CD14-positive monocyte (primary cell): ENCODE measurements at regions not wholly inside any gene's neighbourhood (a gene's known extent, or its start where the extent isn't known, plus 50 kb on each side); places are given as distances from the start of the nearest gene placed in this dataset.

Experiments used
- DNase-seq, 3 donors: peaks; one replicate each; pipeline ENCODE4 v3.0.0-alpha.2; 2011 to 2022
- H2AFZ ChIP-seq: 2 replicates; pipeline ENCODE4 v1.6.0; 2012; ENCODE audit warnings: mild to moderate bottlenecking, low read depth, low read length, inconsistent platforms; ENCODE audit not compliant: insufficient read depth, poor library complexity, severe bottlenecking
- H3K27ac ChIP-seq, 2 donors: 1 replicate in 1 of 2; 2 replicates in 1 of 2; pipeline ENCODE4 v1.5.1; 2012 to 2013; ENCODE audit warnings: low read length in 2 of 2, control low read depth in 1 of 2, inconsistent platforms in 1 of 2, low read depth in 1 of 2, mild to moderate bottlenecking in 1 of 2
- H3K27me3 ChIP-seq, 2 donors: one replicate each; pipeline versions ENCODE4 v1.6.0 to v1.6.1; 2011 to 2013; ENCODE audit warnings: low read length in 2 of 2; ENCODE audit not compliant: control insufficient read depth in 2 of 2, insufficient read depth in 2 of 2
- H3K36me3 ChIP-seq, 2 donors: replicated peaks in 1 of 2; 1 replicate in 1 of 2; 2 replicates in 1 of 2; pipeline versions ENCODE4 v1.5.1 to v1.6.1; 2012 to 2013; ENCODE audit warnings: low read length in 2 of 2, control low read depth in 1 of 2, inconsistent platforms in 1 of 2, mild to moderate bottlenecking in 1 of 2; ENCODE audit not compliant: insufficient read depth in 2 of 2, control insufficient read depth in 1 of 2
- H3K4me1 ChIP-seq, 2 donors: 1 replicate in 1 of 2; 2 replicates in 1 of 2; pipeline versions ENCODE4 v1.5.1 to v1.6.1; 2012 to 2013; ENCODE audit warnings: low read length in 2 of 2, control low read depth in 1 of 2, inconsistent platforms in 1 of 2, mild to moderate bottlenecking in 1 of 2, moderate library complexity in 1 of 2; ENCODE audit not compliant: insufficient read depth in 2 of 2, control insufficient read depth in 1 of 2
- H3K4me2 ChIP-seq: replicated peaks from 2 replicates; pipeline ENCODE3; 2012; ENCODE audit warnings: low read length, moderate library complexity, mild to moderate bottlenecking; ENCODE audit not compliant: poor library complexity, severe bottlenecking; ENCODE audit errors: extremely low read depth
- H3K4me3 ChIP-seq, 3 experiments: fragments of 200-600 bp in 1 of 3; sonication (generic) in 1 of 3; replicated peaks in 1 of 3; 1 replicate in 2 of 3; 2 replicates in 1 of 3; pipeline ENCODE4 v1.5.1; 2011 to 2013; ENCODE audit warnings: low read length in 3 of 3, mild to moderate bottlenecking in 3 of 3, control low read depth in 2 of 3, low read depth in 2 of 3, inconsistent platforms in 1 of 3, moderate library complexity in 1 of 3
- H3K79me2 ChIP-seq: 2 replicates; pipeline ENCODE4 v1.6.0; 2012; ENCODE audit warnings: mild to moderate bottlenecking, control low read depth, inconsistent platforms, low read length, moderate library complexity; ENCODE audit not compliant: insufficient read depth
- H3K9ac ChIP-seq: 2 replicates; pipeline ENCODE4 v1.6.0; 2017; ENCODE audit warnings: low read length, mild to moderate bottlenecking; ENCODE audit not compliant: insufficient read depth, poor library complexity, severe bottlenecking
- H3K9me3 ChIP-seq, 2 donors: replicated peaks in 1 of 2; 1 replicate in 1 of 2; 2 replicates in 1 of 2; pipeline versions ENCODE4 v1.5.1 to v1.6.1; 2012 to 2013; ENCODE audit warnings: low read length in 2 of 2, control low read depth in 1 of 2; ENCODE audit not compliant: control insufficient read depth in 1 of 2, insufficient read depth in 1 of 2
- H4K20me1 ChIP-seq: 2 replicates; pipeline ENCODE4 v1.6.0; 2012; ENCODE audit warnings: mild to moderate bottlenecking, low read length, control low read depth, moderate library complexity; ENCODE audit not compliant: insufficient read depth
- H3K27ac Mint-ChIP-seq, 7 donors: one replicate each; pipeline ENCODE4 v1.8.0; 2020; ENCODE audit warnings: mild to moderate bottlenecking in 7 of 7, mixed read lengths in 7 of 7, moderate library complexity in 6 of 7, inconsistent platforms in 2 of 7
- H3K27me3 Mint-ChIP-seq, 3 donors: one replicate each; pipeline ENCODE4 v1.8.0; 2021 to 2022; ENCODE audit warnings: low read depth in 3 of 3, mild to moderate bottlenecking in 3 of 3, mixed read lengths in 3 of 3, moderate library complexity in 3 of 3, inconsistent platforms in 1 of 3
- H3K36me3 Mint-ChIP-seq, 2 donors: one replicate each; pipeline ENCODE4 v1.8.0; 2020; ENCODE audit warnings: mixed read lengths in 2 of 2, inconsistent platforms in 1 of 2, mild to moderate bottlenecking in 1 of 2
- H3K4me1 Mint-ChIP-seq: one replicate; pipeline ENCODE4 v1.8.0; 2020; ENCODE audit warnings: mild to moderate bottlenecking, mixed read lengths
- H3K4me3 Mint-ChIP-seq, 2 donors: one replicate each; pipeline ENCODE4 v1.8.0; 2020; ENCODE audit warnings: mild to moderate bottlenecking in 2 of 2, mixed read lengths in 2 of 2, moderate library complexity in 1 of 2
- H3K9me3 Mint-ChIP-seq, 7 donors: one replicate each; pipeline ENCODE4 v1.8.0; 2020 to 2022; ENCODE audit warnings: mixed read lengths in 7 of 7, mild to moderate bottlenecking in 6 of 7, moderate library complexity in 6 of 7, inconsistent platforms in 2 of 7
- WGBS: methylation state at CpG from one replicate; pipeline ENCODE4 v1.1.5; 2013; ENCODE audit warnings: missing lambda C conversion rate; ENCODE audit not compliant: insufficient coverage; 5-methylcytosine and 5-hydroxymethylcytosine counted together
- intact Hi-C, 2 donors: fragments of 100-400 bp; cut with micrococcal nuclease; formaldehyde crosslinking; loops; one replicate each; pipeline versions ENCODE4 v1.15.0 to v1.15.1; 2023
- TF ChIP-seq, protein P1 (sequence below): fragments of 200-600 bp; IDR thresholded peaks from one replicate; pipeline ENCODE4 v1.8.0; 2022; ENCODE audit warnings: antibody characterized with exemption, mild to moderate bottlenecking

DNA sequence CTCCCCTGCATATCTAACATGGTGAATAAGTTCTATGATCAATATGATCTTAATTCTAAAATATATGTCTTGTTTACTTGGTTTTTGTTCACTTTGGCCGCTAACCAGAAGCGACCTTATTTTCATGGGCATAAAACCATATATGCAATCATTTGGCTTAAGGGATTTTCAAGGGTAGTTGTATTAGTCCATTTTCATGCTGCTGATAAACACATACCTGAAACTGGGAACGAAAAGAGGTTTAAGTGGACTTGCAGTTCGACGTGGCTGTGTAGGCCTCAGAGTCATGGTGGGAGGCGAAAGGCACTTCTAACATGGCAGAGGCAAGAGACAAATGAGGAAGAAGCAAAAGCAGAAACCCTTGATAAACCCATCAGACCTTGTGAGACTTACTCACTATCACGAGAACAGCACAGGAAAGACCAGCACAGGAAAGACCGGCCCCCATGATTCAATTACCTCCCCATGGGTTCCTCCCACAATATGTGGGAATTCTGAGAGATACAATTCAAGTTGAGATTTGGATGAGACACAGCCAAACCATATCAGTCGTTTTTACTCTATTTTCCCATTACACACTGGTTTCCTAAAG is 114.3 kb upstream of the CPEB2 start:
- Mint-ChIP-seq H3K4me3 (no peak overlapping the region), H3K4me1 (peaks cover 4% of the 10 kb centered on the region), H3K27ac (no peak overlapping the region), H3K36me3 (no peaks in the 10 kb centered on the region), H3K27me3 (peaks cover 0 to 2% (median 1%) of the 10 kb centered on the region in 3 donors), H3K9me3 (peaks cover 0 to 6% (median 3%) of the 10 kb centered on the region in 7 donors)
- WGBS, result 97% methylated on average over 5 of the region's 9 CpGs
- peak in 2 of 3 donors; percentile 10 to 50 for DNase-seq
- H3K4me3 ChIP-seq, result no peak overlapping the region
- no peaks in the 10 kb centered on the region for H3K9me3 ChIP-seq
- intact Hi-C loops, result no loop called here
- H3K79me2 ChIP-seq, result no peaks in the 10 kb centered on the region
- no peak overlapping the region for H2AFZ ChIP-seq
- no peak overlapping the region for H3K4me2 ChIP-seq
- no peaks in the 10 kb centered on the region for H3K4me1 ChIP-seq
- H3K36me3 ChIP-seq, result no peaks in the 10 kb centered on the region
- no peaks in the 10 kb centered on the region for H4K20me1 ChIP-seq
- TF ChIP-seq, protein P1, sequence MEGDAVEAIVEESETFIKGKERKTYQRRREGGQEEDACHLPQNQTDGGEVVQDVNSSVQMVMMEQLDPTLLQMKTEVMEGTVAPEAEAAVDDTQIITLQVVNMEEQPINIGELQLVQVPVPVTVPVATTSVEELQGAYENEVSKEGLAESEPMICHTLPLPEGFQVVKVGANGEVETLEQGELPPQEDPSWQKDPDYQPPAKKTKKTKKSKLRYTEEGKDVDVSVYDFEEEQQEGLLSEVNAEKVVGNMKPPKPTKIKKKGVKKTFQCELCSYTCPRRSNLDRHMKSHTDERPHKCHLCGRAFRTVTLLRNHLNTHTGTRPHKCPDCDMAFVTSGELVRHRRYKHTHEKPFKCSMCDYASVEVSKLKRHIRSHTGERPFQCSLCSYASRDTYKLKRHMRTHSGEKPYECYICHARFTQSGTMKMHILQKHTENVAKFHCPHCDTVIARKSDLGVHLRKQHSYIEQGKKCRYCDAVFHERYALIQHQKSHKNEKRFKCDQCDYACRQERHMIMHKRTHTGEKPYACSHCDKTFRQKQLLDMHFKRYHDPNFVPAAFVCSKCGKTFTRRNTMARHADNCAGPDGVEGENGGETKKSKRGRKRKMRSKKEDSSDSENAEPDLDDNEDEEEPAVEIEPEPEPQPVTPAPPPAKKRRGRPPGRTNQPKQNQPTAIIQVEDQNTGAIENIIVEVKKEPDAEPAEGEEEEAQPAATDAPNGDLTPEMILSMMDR, result no peak
- H3K9ac ChIP-seq, result no peak overlapping the region
- no peak overlapping the region for H3K27ac ChIP-seq
- no peaks in the 10 kb centered on the region for H3K27me3 ChIP-seq

DNA sequence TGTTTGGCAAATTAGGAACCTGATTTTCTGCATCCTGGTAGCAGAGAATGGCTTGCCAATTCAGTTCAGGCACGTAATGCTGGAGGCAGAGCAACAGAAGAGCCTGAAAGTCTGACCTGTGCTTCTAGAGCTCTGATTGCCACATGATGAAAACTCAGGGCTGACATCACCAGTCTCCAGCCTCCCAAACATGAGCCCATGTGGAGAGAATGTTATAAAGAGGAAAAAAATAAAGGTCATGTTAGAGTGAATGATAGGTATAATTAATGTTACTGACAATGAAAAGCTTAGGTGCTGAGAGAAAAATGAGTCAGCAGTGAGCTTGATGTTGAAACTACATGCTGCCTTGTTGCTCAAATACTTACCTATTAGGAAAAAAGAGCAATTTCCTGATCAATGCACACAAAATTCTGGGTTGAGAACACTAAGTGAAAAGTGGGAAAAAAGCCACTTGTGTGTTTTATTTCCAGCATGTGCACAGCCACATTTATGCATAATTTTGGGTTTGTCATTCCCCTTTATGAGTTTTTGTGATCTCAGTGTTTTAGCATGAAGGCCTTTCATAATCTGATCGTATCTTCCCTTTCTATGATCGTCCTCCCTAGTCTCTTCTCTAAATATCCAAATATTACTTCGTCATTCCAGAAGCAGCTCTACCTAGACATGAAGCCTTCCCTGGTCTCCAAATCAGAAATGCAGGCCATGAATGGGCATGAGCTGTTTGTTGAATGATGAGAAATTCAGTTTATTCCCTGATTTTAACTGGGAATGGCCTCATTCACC is 113.3 kb upstream of the CPEB2 start:
- Histone ChIP-seq H3K79me2 (no peaks in the 10 kb centered on the region), H2AFZ (no peak overlapping the region), H3K36me3 (no peaks in the 10 kb centered on the region), H3K4me2 (no peak overlapping the region), H3K4me3 (no peak overlapping the region), H3K9me3 (no peaks in the 10 kb centered on the region), H3K4me1 (no peaks in the 10 kb centered on the region), H3K27me3 (no peaks in the 10 kb centered on the region), H4K20me1 (no peaks in the 10 kb centered on the region), H3K9ac (no peak overlapping the region), H3K27ac (no peak overlapping the region)
- peaks cover 0 to 2% (median 1%) of the 10 kb centered on the region in 3 donors for H3K27me3 Mint-ChIP-seq
- H3K9me3 Mint-ChIP-seq, result peaks cover 0 to 6% (median 3%) of the 10 kb centered on the region in 7 donors
- no peak for DNase-seq
- TF ChIP-seq, protein P1, result no peak
- peak overlapping the region in 1 of 2 donors; percentile 9 for H3K4me3 Mint-ChIP-seq
- intact Hi-C loops, result no loop called here
- H3K27ac Mint-ChIP-seq, result no peak overlapping the region
- no peaks in the 10 kb centered on the region for H3K36me3 Mint-ChIP-seq
- peaks cover 4% of the 10 kb centered on the region for H3K4me1 Mint-ChIP-seq
- WGBS, result 88% methylated on average over 1 of the region's 4 CpGs
